ENCODE measurements at regions not wholly inside any gene's neighbourhood (a gene's known extent, or its start where the extent isn't known, plus 50 kb on each side); places are given as distances from the start of the nearest gene placed in this dataset.

DNA sequence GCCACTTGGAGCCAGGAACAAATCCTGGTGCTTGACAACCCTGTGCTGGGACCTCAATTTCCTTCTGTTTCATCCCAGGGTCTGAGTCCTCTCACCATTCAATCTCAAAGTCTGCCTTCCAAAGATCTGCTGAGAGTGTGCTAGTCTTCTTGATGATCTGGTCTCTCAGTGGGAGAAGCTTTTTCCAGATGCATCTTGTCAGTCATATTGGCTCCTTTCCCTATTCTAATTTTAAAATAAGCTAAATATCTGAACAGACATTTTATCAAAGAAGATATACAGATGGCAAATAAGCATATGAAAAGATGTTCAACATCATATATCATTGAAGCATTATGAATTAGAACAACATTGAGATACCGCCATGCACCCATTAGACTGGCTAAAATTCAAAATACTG lies 469.3 kb downstream of the NEBL start:
- TF ChIP-seq, protein P1, sequence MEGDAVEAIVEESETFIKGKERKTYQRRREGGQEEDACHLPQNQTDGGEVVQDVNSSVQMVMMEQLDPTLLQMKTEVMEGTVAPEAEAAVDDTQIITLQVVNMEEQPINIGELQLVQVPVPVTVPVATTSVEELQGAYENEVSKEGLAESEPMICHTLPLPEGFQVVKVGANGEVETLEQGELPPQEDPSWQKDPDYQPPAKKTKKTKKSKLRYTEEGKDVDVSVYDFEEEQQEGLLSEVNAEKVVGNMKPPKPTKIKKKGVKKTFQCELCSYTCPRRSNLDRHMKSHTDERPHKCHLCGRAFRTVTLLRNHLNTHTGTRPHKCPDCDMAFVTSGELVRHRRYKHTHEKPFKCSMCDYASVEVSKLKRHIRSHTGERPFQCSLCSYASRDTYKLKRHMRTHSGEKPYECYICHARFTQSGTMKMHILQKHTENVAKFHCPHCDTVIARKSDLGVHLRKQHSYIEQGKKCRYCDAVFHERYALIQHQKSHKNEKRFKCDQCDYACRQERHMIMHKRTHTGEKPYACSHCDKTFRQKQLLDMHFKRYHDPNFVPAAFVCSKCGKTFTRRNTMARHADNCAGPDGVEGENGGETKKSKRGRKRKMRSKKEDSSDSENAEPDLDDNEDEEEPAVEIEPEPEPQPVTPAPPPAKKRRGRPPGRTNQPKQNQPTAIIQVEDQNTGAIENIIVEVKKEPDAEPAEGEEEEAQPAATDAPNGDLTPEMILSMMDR (IDR thresholded peaks at IDR 0.05) = no peak
- TF ChIP-seq, protein P2, sequence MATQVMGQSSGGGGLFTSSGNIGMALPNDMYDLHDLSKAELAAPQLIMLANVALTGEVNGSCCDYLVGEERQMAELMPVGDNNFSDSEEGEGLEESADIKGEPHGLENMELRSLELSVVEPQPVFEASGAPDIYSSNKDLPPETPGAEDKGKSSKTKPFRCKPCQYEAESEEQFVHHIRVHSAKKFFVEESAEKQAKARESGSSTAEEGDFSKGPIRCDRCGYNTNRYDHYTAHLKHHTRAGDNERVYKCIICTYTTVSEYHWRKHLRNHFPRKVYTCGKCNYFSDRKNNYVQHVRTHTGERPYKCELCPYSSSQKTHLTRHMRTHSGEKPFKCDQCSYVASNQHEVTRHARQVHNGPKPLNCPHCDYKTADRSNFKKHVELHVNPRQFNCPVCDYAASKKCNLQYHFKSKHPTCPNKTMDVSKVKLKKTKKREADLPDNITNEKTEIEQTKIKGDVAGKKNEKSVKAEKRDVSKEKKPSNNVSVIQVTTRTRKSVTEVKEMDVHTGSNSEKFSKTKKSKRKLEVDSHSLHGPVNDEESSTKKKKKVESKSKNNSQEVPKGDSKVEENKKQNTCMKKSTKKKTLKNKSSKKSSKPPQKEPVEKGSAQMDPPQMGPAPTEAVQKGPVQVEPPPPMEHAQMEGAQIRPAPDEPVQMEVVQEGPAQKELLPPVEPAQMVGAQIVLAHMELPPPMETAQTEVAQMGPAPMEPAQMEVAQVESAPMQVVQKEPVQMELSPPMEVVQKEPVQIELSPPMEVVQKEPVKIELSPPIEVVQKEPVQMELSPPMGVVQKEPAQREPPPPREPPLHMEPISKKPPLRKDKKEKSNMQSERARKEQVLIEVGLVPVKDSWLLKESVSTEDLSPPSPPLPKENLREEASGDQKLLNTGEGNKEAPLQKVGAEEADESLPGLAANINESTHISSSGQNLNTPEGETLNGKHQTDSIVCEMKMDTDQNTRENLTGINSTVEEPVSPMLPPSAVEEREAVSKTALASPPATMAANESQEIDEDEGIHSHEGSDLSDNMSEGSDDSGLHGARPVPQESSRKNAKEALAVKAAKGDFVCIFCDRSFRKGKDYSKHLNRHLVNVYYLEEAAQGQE (IDR thresholded peaks at IDR 0.05) = no peak
- no peak for TF ChIP-seq JUN (IDR thresholded peaks at IDR 0.05)
- TF ChIP-seq ZNF302 (CRISPR knock-in tag; IDR thresholded peaks at IDR 0.05) = no peak
- TF ChIP-seq MAFK (IDR thresholded peaks at IDR 0.05; ENCODE audit: partially characterized antibody) = no peak
- TF ChIP-seq, protein P3, sequence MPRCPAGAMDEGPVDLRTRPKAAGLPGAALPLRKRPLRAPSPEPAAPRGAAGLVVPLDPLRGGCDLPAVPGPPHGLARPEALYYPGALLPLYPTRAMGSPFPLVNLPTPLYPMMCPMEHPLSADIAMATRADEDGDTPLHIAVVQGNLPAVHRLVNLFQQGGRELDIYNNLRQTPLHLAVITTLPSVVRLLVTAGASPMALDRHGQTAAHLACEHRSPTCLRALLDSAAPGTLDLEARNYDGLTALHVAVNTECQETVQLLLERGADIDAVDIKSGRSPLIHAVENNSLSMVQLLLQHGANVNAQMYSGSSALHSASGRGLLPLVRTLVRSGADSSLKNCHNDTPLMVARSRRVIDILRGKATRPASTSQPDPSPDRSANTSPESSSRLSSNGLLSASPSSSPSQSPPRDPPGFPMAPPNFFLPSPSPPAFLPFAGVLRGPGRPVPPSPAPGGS (IDR thresholded peaks at IDR 0.05) = no peak
- TF ChIP-seq NFE2L2 (conservative IDR thresholded peaks at IDR 0.05; ENCODE audit: low read length) = no peak

Data from A549 (cell line).